Fibroblast of skin of back (primary cell): ENCODE measurements at regions not wholly inside any gene's neighbourhood (a gene's known extent, or its start where the extent isn't known, plus 50 kb on each side); places are given as distances from the start of the nearest gene placed in this dataset.
A peak's percentile ranks its signal among the peaks of the same experiment; 100 is the strongest.

Source experiments
- DNase-seq: peaks from one replicate; pipeline ENCODE4 v3.0.0-alpha.2; 2013

DNA sequence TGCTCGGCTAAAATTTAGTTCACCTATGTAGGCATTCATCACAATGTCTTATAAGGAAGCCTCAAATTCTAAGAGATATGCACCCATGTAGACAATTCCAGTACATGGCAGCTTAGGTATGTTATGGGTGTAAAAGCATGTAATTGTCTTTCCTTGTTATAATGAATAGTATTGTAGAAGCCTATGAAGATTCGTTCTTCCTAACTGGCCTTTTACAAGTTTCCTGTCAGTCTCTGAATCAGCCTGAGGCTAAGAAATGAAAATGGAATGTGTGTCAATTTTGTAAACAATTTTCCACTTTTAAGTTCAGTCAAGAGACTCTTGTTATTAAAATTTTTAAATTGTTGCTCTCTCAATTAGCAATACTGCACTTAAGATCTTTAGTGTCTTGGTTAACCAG lies 189.9 kb upstream of the GALNT5 start:
- DNase-seq: no peak

DNA sequence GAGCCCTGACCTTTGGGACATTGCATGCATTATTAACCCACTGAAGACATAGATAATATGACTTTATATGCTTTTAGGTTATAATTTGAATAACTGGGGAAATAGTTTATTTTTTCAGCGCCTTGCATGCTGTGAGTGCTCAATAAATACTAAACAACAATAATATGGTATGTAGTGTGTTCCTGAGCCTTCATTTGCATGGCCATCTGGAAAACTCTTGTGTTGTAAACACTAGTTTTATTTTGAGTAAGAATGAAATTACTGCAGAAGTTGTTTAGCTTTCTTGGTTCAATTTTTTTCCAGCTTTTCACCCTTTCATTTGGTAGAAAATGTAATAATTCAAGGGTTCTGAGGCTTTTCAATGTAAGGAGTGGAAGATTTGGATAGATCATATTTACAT lies 189.3 kb upstream of the GALNT5 start:
- no peak for DNase-seq

DNA sequence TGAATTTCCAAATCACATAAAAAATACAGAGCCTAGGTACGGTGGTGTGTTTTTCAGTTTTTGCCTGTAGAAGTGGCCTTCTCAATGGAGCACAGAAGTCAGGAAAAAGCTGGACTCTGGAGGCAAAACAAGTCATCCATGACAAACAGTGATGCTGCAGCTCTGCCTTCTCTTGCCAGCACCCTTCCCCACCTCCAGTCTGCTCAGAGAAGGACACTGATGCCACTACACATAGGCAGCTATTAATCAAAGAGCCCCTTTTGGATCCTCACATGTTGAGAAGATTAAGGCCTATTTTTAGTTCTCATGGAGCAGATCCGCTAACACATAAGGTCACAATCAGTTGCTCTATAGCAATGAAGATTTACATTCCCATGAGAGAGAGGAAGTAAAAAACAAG lies 181.6 kb upstream of the GALNT5 start:
- DNase-seq: no peak

DNA sequence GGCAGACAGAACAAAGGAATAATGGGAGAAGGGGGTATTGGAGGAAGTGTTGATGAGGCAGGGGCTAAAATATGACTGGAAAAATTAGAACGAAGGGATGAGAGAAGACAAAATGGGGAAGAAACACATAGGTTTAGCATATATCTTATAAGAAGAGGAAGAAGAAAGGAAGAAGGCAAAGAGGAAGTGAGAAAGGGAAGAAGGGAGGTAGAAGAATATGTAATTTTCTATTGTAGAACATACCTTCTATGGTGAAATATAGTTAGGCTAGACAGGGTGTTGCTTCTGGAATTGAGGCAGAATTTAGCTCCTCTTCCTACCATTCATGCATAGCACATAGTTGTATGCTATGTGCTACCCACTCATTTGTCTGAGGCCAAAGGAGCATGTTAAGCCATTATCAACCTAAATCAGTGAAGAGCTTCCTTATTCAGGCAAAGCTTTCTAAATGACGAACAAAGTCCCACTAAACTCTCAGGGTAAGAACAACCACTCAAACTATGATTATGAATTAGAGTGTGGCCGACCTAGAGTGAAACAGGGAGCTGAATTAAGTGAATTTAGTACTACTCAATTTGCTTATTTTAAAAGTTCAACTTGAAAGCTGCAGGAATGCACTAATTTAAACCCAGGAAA lies 180.9 kb upstream of the GALNT5 start:
- no peak for DNase-seq

DNA sequence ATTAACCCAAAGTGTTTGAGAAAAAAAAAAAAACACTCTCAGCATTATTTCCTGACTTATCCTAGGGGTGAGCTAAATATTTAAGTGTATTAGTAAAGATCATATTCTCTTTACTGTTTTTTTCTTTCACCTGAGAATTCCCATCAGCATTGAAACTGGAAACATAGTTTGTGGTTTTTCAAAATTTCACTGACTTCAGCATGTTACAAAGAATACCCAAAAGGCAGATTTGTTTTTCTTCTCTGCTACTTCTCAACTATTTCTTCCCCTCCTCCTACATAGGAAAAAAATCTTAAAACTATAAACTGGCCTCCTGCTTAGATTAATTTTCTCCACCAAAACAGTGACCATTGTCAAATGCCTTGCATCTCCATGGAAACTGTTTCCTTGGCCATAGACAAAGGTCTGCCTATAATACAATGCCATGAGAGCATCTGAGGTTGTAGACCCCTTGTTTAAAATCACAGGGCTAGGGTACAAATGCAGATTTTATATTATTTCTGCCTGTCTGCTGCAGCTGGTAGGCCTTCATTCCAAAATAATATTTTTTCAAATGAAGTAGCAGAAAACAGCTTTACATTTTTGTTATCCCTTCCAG lies 179.7 kb upstream of the GALNT5 start:
- DNase-seq: no peak

DNA sequence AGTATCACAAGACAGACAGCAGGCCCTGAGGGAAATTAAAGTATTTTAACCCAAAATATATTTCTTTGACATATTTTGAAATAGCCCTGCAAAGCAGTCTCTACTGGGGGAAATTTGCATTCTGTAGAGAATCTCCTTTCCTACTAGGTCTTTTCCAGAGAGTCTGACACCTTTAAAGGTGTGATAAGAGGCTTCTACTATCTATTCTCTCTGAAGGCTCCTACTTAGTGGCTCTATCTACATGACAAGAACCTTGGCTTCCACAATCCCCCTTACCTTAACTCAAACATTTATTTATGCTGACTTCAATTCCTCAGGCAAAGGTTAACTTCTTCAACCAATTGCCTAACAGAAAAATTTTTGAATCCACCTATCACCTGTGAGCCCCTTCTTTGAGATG lies 174.6 kb upstream of the GALNT5 start:
- no peak for DNase-seq

DNA sequence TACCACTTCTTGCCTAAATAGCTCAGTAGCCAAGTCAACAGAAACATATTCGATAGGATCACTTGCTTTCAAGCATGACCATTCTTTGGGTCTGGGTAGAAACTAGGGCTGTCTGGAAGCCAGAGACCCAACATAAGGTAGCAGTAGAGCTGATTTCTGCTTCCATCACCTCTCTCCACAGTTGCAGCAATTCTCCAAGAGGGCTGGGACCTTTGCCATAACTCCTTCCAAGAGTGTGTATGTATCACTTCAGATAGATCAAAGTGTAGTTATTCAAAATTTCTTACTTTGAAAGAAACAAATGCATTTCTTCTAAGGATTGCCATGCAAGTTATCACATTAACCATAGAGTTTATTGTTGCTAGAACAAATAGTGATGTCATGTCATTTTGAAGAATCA lies 172.0 kb upstream of the GALNT5 start:
- DNase-seq: no peak

DNA sequence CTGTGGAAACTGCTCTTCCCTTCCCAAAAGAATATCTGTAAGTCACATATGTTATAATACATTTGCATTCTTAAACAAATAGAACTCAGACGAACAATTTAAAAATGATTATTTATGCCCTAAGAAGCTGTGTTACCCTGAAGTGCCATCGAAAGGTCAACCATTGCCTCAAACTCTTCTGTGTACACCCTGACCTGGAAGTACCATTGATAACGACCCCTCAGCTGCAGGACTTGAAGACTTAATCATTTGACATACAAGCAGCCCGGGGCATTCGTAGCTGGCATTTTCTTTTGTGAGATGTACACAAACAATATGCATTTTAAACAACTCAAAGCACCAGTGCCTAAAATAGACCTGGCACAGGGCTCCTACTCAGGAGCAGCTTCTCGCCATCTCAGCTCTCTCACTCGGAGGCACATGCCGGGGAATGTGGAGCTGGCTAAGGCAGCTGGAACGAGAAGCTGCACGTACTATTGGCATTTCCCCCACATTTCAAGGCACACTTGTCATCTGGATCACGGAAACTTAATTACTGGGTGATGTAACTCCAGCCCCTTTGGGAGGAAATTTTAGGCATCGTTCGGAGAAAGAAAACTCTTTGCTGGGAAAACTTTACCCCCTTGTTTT lies 170.0 kb upstream of the GALNT5 start:
- peak; percentile 53 for DNase-seq

DNA sequence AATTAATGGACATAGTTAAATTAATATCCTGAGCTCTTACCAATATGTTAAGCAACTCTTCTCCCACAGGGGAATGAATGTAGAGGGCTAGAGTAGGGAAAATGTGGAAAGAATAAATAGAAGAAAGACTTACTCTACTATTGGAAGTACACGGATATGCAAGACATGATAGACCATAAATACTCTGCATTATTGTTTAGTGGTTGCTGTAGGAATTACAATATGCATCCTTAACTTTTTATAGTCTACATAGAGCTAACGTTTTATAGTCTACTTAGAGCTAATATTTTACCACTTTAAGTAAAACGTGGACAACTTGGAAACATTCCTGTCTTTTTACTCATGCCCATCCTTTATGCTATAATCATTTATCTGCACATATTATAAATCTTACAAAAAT lies 163.8 kb upstream of the GALNT5 start:
- DNase-seq: no peak

DNA sequence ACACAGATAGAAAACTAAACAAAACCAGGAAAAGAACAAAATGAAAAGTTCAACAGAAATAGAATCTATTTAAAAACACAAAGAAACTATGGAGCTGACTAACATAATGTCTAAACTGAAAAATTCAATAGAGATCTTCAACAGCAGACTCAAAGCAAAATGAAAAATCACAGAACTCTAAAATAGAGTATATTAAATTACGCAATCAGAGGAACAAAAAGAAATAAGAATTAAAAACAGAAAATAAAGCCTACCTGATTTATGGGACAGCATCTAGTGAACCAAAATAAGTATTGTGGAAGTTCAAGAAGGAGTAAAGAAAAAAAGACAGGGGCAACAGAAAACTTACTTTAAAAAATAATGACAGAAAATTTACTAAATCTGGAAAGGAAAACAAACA lies 152.1 kb upstream of the GALNT5 start:
- no peak for DNase-seq

DNA sequence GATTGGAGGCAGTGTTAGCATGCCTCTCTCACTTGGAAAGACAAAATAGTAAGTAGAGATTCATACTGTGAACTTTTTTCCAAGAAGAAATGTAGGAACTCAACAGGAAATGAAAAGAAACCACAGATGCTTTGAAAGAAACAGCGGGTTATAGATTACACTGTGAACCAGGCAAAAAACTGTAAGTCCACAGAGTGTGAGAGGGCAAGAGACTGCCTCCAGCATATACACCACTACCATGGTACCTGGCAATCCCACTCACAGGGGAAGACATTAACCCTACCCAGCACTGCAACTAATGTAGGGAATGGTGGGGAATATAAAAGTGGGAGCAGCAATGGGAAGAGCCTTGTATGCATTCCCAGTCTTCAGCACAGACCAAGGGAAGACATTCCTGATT lies 150.6 kb upstream of the GALNT5 start:
- DNase-seq: no peak

DNA sequence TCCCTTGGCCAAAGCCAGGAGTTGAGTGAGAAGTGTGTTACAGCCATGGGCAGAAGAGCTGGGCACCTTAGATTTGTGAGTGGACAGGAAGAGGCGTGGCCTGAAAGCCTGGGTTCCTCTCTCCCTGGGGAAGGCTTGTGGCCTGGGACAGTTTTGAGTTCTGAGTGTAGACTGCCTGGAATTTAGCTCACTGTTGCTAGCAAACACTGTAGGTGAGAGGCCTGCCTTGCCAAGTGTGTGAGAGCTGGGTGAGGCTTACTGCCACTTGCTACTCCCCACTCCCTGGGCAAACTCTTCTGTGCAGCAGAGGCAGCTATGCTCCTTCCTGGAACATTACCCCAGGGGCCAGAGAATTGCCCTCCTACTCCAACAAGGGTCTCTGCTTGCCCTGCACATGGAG lies 150.0 kb upstream of the GALNT5 start:
- DNase-seq: no peak

DNA sequence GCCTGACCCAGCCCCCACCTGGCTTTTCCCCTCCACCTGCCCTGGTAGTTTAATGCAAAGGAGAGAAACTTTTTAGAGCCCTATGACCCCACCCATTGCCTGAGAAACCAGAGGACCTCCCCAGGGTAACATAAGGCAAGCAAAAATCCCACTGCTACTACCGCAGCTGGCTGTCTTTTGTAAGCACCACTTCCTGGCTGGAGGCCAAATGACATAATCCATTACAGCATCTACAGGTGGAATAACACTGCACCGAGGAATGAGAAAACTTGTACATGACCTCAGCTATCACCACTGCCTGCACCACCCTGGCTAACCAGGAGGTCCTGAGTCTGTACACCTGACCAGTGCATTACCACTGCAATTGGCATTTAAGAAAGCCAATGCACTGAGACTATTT lies 149.6 kb upstream of the GALNT5 start:
- DNase-seq: peak; percentile 1

DNA sequence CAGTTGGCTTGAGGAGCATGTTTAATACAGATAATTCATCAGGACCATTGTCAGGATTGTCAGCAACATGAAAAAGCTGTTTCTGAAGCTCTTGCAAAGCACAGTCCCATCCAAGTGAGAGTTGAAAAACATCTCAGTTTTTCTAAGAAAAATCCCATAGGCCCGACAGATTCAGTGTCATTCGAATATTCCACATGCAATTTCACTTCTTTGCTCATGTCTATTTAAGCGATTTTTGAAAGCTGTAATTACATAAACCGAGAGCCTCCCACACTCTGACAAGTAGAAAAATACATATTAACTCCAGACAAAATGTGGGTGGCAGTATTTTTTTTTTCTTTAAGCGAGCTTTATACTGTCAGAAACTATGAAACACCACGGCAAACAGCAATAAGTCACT lies 134.7 kb upstream of the GALNT5 start:
- no peak for DNase-seq

DNA sequence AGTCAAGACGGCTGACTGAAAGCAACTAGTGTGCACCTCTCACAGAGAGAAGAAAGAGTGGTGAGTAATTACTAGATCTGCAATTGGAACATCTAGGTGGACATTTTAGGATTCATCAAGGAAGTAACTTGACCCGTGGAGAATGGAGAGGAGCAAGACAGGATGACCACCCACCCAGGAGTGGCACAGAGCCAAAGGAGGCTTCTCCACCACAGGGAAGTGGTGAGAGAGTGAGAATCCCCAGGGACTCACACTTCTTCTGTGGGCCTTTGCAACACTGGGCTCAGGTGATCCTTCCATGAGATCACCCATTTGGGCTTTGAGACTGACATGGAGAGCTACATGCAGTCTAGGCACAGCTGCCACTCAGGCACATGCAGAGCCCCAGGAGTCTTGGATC lies 132.8 kb upstream of the GALNT5 start:
- DNase-seq: no peak

DNA sequence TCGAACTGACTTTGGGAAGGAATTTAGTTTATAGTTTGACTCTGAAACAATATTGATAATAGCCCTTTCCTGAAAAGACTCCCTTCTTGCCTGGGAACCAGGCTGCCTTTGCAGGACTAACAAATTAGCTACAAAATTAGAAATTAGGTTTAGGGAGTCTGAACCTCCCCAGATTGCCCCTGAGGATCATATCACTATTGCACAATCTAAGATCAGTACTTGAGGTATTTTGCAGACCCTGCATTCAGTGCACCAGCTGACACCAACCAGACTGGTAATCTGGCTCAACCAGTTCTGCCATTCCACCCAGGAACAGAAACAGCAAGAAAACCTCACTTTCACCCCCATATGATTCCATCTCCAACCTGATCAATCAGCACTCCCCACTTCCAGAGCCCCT lies 131.8 kb upstream of the GALNT5 start:
- no peak for DNase-seq

DNA sequence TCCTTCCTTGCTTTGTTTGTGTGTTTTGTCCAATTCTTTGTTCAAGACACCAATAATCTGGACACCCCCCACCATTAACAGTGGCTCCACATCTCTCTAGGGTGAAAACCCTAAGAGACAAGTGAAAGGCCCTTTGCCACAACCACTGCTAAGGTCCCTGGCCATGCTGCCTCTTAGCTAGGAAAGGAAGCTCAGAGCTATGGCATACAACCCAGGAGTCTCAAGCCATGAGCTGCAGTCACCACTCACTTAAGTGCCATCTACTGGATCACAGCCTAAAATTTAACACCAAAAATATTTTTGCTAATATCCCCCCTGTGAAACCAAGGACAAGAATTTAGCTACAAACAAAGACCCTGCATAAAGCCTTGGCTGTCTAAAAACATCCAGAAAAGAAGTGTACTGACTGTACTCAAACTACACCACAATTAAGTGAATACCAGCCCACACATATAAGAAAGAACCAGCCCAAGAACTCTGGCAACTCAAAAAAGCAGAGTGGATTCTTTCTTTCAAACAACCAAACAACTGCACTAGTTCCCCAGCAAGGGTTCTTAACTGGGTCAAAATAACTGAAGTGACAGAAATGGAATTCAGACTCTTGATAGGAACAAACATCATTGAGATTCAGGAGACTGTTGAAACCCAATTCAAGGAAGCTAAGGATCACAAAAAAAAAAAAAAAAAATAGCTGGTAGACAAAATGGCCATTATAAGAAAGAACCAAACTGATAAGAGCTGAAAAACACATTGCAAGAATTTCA lies 130.1 kb upstream of the GALNT5 start:
- no peak for DNase-seq

DNA sequence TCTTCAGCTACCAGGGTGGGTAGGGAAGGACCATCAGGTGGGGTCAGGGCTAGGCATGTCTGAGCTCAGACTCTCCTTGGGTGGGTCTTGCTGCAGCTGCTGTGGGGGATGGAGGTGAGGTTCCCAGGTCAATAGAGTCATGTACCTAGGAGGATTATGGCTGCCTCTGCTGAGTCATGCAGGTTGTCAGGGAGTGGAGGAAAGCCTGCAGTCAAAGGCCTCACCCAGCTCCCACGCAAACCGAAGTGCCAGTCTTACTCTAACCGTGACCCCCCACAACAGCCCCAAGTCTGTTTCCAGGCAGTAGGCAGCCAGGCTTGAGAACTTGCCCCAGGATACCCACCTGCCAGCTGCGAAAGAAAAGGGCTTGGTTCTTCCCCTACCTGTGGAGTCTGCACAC lies 113.6 kb upstream of the GALNT5 start:
- no peak for DNase-seq

DNA sequence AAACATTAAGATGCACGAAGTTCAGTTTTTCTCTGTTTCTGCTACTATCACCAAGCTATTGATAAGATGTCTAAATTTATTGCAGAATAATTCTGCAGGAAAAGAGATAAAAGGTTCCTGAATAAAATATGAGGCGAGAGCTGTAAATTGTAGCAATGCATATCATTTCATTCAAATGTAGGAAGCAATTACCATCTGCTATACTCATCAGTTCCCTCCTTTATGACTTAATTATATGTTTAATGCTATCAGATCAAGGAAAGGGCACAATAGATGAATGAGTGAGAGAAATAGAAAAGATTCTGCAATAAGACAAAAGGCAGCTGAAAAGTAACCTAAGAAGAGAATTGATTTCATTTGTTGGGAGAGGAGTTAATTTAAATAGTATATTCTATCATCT lies 108.2 kb upstream of the GALNT5 start:
- no peak for DNase-seq

DNA sequence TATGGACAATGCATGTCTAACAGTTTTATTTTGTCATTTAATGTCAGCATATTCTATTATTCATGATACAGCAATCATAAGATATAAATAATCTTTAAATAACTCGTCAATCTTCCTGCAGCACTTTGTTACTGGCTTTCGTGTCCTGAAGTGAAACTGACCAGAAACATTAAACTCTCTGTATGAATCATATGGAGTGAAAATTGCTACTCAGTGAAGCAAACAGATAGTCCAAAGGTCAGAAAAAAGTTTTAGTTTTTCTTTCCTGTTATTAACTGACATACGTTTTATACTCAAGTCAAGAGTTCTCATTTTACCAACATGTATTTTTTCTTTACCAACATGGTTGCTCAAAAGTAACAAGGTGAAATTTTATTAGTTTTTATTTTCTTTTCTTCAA lies 106.8 kb upstream of the GALNT5 start:
- DNase-seq: no peak

DNA sequence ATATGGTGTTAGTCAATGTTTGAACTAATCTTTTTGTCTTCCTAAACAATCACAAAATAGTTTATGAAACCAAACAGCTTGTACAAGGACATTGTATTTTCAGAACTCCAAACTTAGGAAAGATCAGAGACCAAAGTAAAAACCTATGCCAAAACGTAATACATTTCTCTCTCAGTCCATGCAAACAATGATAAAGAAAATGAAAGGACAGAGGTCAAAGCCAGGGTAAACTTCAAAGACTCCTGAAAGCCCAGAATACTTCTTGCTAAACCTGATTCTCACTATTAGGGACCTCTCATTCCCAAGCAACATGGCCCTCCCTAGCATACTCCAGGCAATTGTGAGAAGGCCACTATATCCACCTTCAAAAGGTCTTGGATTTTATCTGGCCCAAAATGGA lies 105.1 kb upstream of the GALNT5 start:
- DNase-seq: no peak

DNA sequence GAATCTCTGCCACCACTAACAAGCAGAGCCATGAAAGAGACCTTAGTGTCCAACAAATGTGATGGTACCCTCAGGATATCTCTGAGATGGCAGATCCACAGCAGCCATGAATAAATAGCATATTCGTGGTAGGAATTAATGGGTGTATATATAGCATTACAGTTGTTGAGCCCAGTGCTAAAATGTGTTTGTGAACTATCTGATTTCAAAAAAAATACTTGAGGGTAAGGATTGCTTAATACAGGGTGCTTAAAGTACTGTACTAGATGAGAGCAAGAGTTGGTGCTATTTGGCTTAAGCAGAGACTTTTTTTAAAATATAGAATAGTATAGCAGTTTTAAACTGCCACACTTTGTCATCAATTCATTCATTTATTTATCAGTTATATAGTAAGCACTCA lies 101.5 kb upstream of the GALNT5 start:
- no peak for DNase-seq

DNA sequence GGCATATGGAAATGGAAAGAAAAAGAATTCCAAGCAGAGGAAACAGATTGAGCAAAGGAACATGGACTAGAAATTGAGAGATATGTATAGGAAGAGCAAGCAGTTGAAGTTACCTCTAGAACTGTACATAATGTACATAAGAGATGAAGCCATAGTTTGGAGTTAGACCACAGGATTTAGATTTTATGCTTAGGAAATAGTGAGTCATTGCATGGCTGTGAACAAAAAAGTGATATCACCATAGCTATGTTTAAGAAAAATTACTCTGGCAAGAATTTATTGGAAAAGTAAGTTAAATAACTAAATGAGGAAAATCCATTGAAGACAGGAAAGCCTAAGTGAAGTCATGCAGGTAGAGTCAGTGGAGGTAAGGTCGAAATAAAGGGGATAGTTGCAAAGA lies 99.4 kb upstream of the GALNT5 start:
- DNase-seq: peak; percentile 50
